CD14-positive monocyte (primary cell): ENCODE measurements at regions not wholly inside any gene's neighbourhood (a gene's known extent, or its start where the extent isn't known, plus 50 kb on each side); places are given as distances from the start of the nearest gene placed in this dataset.

Experiments used
- DNase-seq, 3 donors: peaks; one replicate each; pipeline ENCODE4 v3.0.0-alpha.2; 2011 to 2022
- H2AFZ ChIP-seq: 2 replicates; pipeline ENCODE4 v1.6.0; 2012; ENCODE audit warnings: mild to moderate bottlenecking, low read depth, low read length, inconsistent platforms; ENCODE audit not compliant: insufficient read depth, poor library complexity, severe bottlenecking
- H3K27ac ChIP-seq, 2 donors: 1 replicate in 1 of 2; 2 replicates in 1 of 2; pipeline ENCODE4 v1.5.1; 2012 to 2013; ENCODE audit warnings: low read length in 2 of 2, control low read depth in 1 of 2, inconsistent platforms in 1 of 2, low read depth in 1 of 2, mild to moderate bottlenecking in 1 of 2
- H3K27me3 ChIP-seq, 2 donors: one replicate each; pipeline versions ENCODE4 v1.6.0 to v1.6.1; 2011 to 2013; ENCODE audit warnings: low read length in 2 of 2; ENCODE audit not compliant: control insufficient read depth in 2 of 2, insufficient read depth in 2 of 2
- H3K36me3 ChIP-seq, 2 donors: replicated peaks in 1 of 2; 1 replicate in 1 of 2; 2 replicates in 1 of 2; pipeline versions ENCODE4 v1.5.1 to v1.6.1; 2012 to 2013; ENCODE audit warnings: low read length in 2 of 2, control low read depth in 1 of 2, inconsistent platforms in 1 of 2, mild to moderate bottlenecking in 1 of 2; ENCODE audit not compliant: insufficient read depth in 2 of 2, control insufficient read depth in 1 of 2
- H3K4me1 ChIP-seq, 2 donors: 1 replicate in 1 of 2; 2 replicates in 1 of 2; pipeline versions ENCODE4 v1.5.1 to v1.6.1; 2012 to 2013; ENCODE audit warnings: low read length in 2 of 2, control low read depth in 1 of 2, inconsistent platforms in 1 of 2, mild to moderate bottlenecking in 1 of 2, moderate library complexity in 1 of 2; ENCODE audit not compliant: insufficient read depth in 2 of 2, control insufficient read depth in 1 of 2
- H3K4me2 ChIP-seq: replicated peaks from 2 replicates; pipeline ENCODE3; 2012; ENCODE audit warnings: low read length, moderate library complexity, mild to moderate bottlenecking; ENCODE audit not compliant: poor library complexity, severe bottlenecking; ENCODE audit errors: extremely low read depth
- H3K4me3 ChIP-seq, 3 experiments: fragments of 200-600 bp in 1 of 3; sonication (generic) in 1 of 3; replicated peaks in 1 of 3; 1 replicate in 2 of 3; 2 replicates in 1 of 3; pipeline ENCODE4 v1.5.1; 2011 to 2013; ENCODE audit warnings: low read length in 3 of 3, mild to moderate bottlenecking in 3 of 3, control low read depth in 2 of 3, low read depth in 2 of 3, inconsistent platforms in 1 of 3, moderate library complexity in 1 of 3
- H3K79me2 ChIP-seq: 2 replicates; pipeline ENCODE4 v1.6.0; 2012; ENCODE audit warnings: mild to moderate bottlenecking, control low read depth, inconsistent platforms, low read length, moderate library complexity; ENCODE audit not compliant: insufficient read depth
- H3K9ac ChIP-seq: 2 replicates; pipeline ENCODE4 v1.6.0; 2017; ENCODE audit warnings: low read length, mild to moderate bottlenecking; ENCODE audit not compliant: insufficient read depth, poor library complexity, severe bottlenecking
- H3K9me3 ChIP-seq, 2 donors: replicated peaks in 1 of 2; 1 replicate in 1 of 2; 2 replicates in 1 of 2; pipeline versions ENCODE4 v1.5.1 to v1.6.1; 2012 to 2013; ENCODE audit warnings: low read length in 2 of 2, control low read depth in 1 of 2; ENCODE audit not compliant: control insufficient read depth in 1 of 2, insufficient read depth in 1 of 2
- H4K20me1 ChIP-seq: 2 replicates; pipeline ENCODE4 v1.6.0; 2012; ENCODE audit warnings: mild to moderate bottlenecking, low read length, control low read depth, moderate library complexity; ENCODE audit not compliant: insufficient read depth
- H3K27ac Mint-ChIP-seq, 7 donors: one replicate each; pipeline ENCODE4 v1.8.0; 2020; ENCODE audit warnings: mild to moderate bottlenecking in 7 of 7, mixed read lengths in 7 of 7, moderate library complexity in 6 of 7, inconsistent platforms in 2 of 7
- H3K27me3 Mint-ChIP-seq, 3 donors: one replicate each; pipeline ENCODE4 v1.8.0; 2021 to 2022; ENCODE audit warnings: low read depth in 3 of 3, mild to moderate bottlenecking in 3 of 3, mixed read lengths in 3 of 3, moderate library complexity in 3 of 3, inconsistent platforms in 1 of 3
- H3K36me3 Mint-ChIP-seq, 2 donors: one replicate each; pipeline ENCODE4 v1.8.0; 2020; ENCODE audit warnings: mixed read lengths in 2 of 2, inconsistent platforms in 1 of 2, mild to moderate bottlenecking in 1 of 2
- H3K4me1 Mint-ChIP-seq: one replicate; pipeline ENCODE4 v1.8.0; 2020; ENCODE audit warnings: mild to moderate bottlenecking, mixed read lengths
- H3K4me3 Mint-ChIP-seq, 2 donors: one replicate each; pipeline ENCODE4 v1.8.0; 2020; ENCODE audit warnings: mild to moderate bottlenecking in 2 of 2, mixed read lengths in 2 of 2, moderate library complexity in 1 of 2
- H3K9me3 Mint-ChIP-seq, 7 donors: one replicate each; pipeline ENCODE4 v1.8.0; 2020 to 2022; ENCODE audit warnings: mixed read lengths in 7 of 7, mild to moderate bottlenecking in 6 of 7, moderate library complexity in 6 of 7, inconsistent platforms in 2 of 7
- CTCF ChIP-seq: fragments of 200-600 bp; IDR thresholded peaks from one replicate; pipeline ENCODE4 v1.8.0; 2022; ENCODE audit warnings: antibody characterized with exemption, mild to moderate bottlenecking
- WGBS: methylation state at CpG from one replicate; pipeline ENCODE4 v1.1.5; 2013; ENCODE audit warnings: missing lambda C conversion rate; ENCODE audit not compliant: insufficient coverage; 5-methylcytosine and 5-hydroxymethylcytosine counted together
- intact Hi-C, 2 donors: fragments of 100-400 bp; cut with micrococcal nuclease; formaldehyde crosslinking; loops; one replicate each; pipeline versions ENCODE4 v1.15.0 to v1.15.1; 2023

DNA sequence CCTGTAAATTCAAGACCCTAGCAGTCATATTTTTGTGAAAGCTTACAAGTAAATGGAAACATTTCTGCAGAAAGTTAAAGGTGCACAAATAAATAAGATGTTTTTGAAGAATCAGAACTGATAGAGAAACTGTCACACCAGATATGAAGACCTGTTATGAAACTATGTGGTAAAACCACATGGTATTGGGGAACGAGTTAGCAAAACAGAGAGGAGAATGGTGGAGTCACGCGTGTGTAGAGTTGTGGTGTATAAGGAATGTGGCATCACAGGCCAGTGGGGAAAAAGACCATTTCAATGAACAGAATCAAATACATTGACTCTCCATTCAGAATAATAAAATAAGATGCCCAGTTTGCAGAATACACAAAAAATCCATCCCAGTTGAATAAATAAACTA lies 477.2 kb downstream of the ICE1 start:
- Histone ChIP-seq H2AFZ (no peak overlapping the region), H3K9ac (no peak overlapping the region), H3K79me2 (no peaks in the 10 kb centered on the region), H3K4me3 (no peak overlapping the region), H3K36me3 (no peaks in the 10 kb centered on the region), H3K4me2 (no peak overlapping the region), H3K27me3 (no peaks in the 10 kb centered on the region), H3K4me1 (no peaks in the 10 kb centered on the region), H3K9me3 (no peaks in the 10 kb centered on the region), H4K20me1 (no peaks in the 10 kb centered on the region), H3K27ac (no peak overlapping the region)
- no peaks in the 10 kb centered on the region for H3K4me1 Mint-ChIP-seq
- TF ChIP-seq CTCF: no peak
- WGBS: no CpG with 5 or more reads among the region's 3 CpGs
- no peaks in the 10 kb centered on the region for H3K36me3 Mint-ChIP-seq
- H3K9me3 Mint-ChIP-seq: peaks cover 0 to 3% (median 0%) of the 10 kb centered on the region in 7 donors
- H3K27ac Mint-ChIP-seq: no peak overlapping the region
- no peak overlapping the region for H3K4me3 Mint-ChIP-seq
- DNase-seq: no peak
- H3K27me3 Mint-ChIP-seq: no peaks in the 10 kb centered on the region
- intact Hi-C loops: no loop called here

- no peak for TF ChIP-seq CTCF
- Histone ChIP-seq H3K79me2 (no peaks in the 10 kb centered on the region), H3K9ac (no peak overlapping the region), H3K36me3 (no peaks in the 10 kb centered on the region), H3K27ac (no peak overlapping the region), H3K9me3 (no peaks in the 10 kb centered on the region), H3K4me3 (no peak overlapping the region), H2AFZ (no peak overlapping the region), H4K20me1 (no peaks in the 10 kb centered on the region), H3K4me2 (no peak overlapping the region), H3K27me3 (no peaks in the 10 kb centered on the region), H3K4me1 (no peaks in the 10 kb centered on the region)
- intact Hi-C loops: no loop called here
- no peak for DNase-seq
- H3K4me1 Mint-ChIP-seq: no peaks in the 10 kb centered on the region
- H3K4me3 Mint-ChIP-seq: no peak overlapping the region
- peaks cover 4 to 9% (median 6%) of the 10 kb centered on the region in 3 donors for H3K27me3 Mint-ChIP-seq
- no peaks in the 10 kb centered on the region for H3K36me3 Mint-ChIP-seq
- peaks cover 0 to 6% (median 0%) of the 10 kb centered on the region in 7 donors for H3K9me3 Mint-ChIP-seq
- 80% methylated on average over 1 of the region's 1 CpG for WGBS
- H3K27ac Mint-ChIP-seq: no peak overlapping the region
These were observed 465.8 kb downstream of the ICE1 start for GRCh38 chr5:5888284-5888683.
